ENCODE measurements at regions not wholly inside any gene's neighbourhood (a gene's known extent, or its start where the extent isn't known, plus 50 kb on each side); places are given as distances from the start of the nearest gene placed in this dataset.

DNA sequence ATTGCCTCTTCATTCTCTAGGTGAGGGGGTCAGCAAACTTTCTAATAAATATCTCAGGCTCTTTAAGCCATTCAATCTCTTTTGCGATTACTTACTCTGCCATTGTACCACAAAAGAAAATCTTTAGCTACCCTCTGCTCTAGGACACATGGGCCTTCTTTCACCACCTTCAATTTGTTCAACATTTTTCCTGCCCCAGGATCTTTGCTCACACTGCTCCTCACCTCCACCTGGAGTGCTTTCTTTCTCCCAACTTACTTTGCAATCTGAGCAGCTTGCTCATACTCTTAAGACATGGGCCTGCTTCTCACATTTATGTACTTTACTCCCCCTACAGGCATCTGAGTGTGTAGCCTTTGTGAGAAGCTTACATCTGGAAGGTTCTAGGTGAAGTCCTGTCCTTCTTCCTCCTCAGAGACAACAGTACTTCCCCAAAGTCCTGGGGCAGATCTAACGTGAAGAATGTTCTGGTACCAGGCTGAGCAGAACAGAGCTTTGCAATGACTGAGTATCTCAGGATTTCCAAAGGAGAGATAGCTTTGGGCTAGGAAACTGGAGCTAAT lies 55.0 kb upstream of the PRDM5 start:
- DNase-seq (ENCODE audit: low spot score) = peak; percentile 11

GRCh38 chr4:120973207-120973606 lies 50.7 kb upstream of the PRDM5 start:
- no peak for DNase-seq (ENCODE audit: low spot score)
